ENCODE measurements at regions not wholly inside any gene's neighbourhood (a gene's known extent, or its start where the extent isn't known, plus 50 kb on each side); places are given as distances from the start of the nearest gene placed in this dataset.

GRCh38 chr3:117887901-117888300 lies 1146.7 kb downstream of the IGSF11 start:
- CTCF ChIA-PET, result no interaction called here
- TF ChIP-seq, protein P1, sequence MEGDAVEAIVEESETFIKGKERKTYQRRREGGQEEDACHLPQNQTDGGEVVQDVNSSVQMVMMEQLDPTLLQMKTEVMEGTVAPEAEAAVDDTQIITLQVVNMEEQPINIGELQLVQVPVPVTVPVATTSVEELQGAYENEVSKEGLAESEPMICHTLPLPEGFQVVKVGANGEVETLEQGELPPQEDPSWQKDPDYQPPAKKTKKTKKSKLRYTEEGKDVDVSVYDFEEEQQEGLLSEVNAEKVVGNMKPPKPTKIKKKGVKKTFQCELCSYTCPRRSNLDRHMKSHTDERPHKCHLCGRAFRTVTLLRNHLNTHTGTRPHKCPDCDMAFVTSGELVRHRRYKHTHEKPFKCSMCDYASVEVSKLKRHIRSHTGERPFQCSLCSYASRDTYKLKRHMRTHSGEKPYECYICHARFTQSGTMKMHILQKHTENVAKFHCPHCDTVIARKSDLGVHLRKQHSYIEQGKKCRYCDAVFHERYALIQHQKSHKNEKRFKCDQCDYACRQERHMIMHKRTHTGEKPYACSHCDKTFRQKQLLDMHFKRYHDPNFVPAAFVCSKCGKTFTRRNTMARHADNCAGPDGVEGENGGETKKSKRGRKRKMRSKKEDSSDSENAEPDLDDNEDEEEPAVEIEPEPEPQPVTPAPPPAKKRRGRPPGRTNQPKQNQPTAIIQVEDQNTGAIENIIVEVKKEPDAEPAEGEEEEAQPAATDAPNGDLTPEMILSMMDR (conservative IDR thresholded peaks at IDR 0.05), result no peak
- TF ChIP-seq EZH2 (IDR thresholded peaks at IDR 0.05; ENCODE audit: low read depth), result no peak
- Histone ChIP-seq H3F3A (ENCODE audit: insufficient read depth, low read depth) (no peaks in the 10 kb centered on the region), H3K4me2 (no peak overlapping the region), H3K9me3 (ENCODE audit: insufficient read depth, low read depth) (no peaks in the 10 kb centered on the region), H4K20me1 (ENCODE audit: insufficient read depth) (no peaks in the 10 kb centered on the region), H3K79me2 (ENCODE audit: low read depth) (no peaks in the 10 kb centered on the region), H3K27me3 (ENCODE audit: insufficient read depth, low read depth) (no peaks in the 10 kb centered on the region), H3K27ac (no peak overlapping the region), H3K36me3 (ENCODE audit: low read depth) (no peaks in the 10 kb centered on the region), H3K9me2 (ENCODE audit: insufficient read depth) (no peaks in the 10 kb centered on the region), H3K4me3 (no peak overlapping the region), H2AFZ (no peak overlapping the region), H3K4me1 (replicated peaks; ENCODE audit: insufficient read depth) (no peaks in the 10 kb centered on the region)
- intact Hi-C loops (cut with micrococcal nuclease; ENCODE audit: unreplicated experiment), result no loop called here
- DNase-seq, result no peak
- no TSS peak for BruUV-seq (replicated peaks)
- POLR2A ChIA-PET (ENCODE audit: unreplicated experiment), result no interaction called here

- Histone ChIP-seq H2AFZ (no peak overlapping the region), H3K27ac (no peak overlapping the region), H3K9me2 (ENCODE audit: insufficient read depth) (no peaks in the 10 kb centered on the region), H3F3A (ENCODE audit: insufficient read depth, low read depth) (no peaks in the 10 kb centered on the region), H3K36me3 (ENCODE audit: low read depth) (no peaks in the 10 kb centered on the region), H3K4me1 (replicated peaks; ENCODE audit: insufficient read depth) (no peaks in the 10 kb centered on the region), H3K4me3 (no peak overlapping the region), H3K4me2 (no peak overlapping the region), H3K79me2 (ENCODE audit: low read depth) (no peaks in the 10 kb centered on the region), H3K9me3 (ENCODE audit: insufficient read depth, low read depth) (no peaks in the 10 kb centered on the region), H3K27me3 (ENCODE audit: insufficient read depth, low read depth) (no peaks in the 10 kb centered on the region), H4K20me1 (ENCODE audit: insufficient read depth) (no peaks in the 10 kb centered on the region)
- BruUV-seq (replicated peaks), result no TSS peak
- ChIA-PET CTCF (no interaction called here), POLR2A (ENCODE audit: unreplicated experiment) (no interaction called here)
- TF ChIP-seq, protein P1 (conservative IDR thresholded peaks at IDR 0.05), result no peak
- no peak for TF ChIP-seq EZH2 (IDR thresholded peaks at IDR 0.05; ENCODE audit: low read depth)
- intact Hi-C loops (cut with micrococcal nuclease; ENCODE audit: unreplicated experiment), result no loop called here
- DNase-seq, result no peak
Measured at GRCh38 chr3:117892431-117892841, 1142.2 kb downstream of the IGSF11 start.

- Histone ChIP-seq H3F3A (ENCODE audit: insufficient read depth, low read depth) (no peaks in the 10 kb centered on the region), H3K79me2 (ENCODE audit: low read depth) (no peaks in the 10 kb centered on the region), H3K36me3 (ENCODE audit: low read depth) (no peaks in the 10 kb centered on the region), H3K9me2 (ENCODE audit: insufficient read depth) (no peaks in the 10 kb centered on the region), H3K27me3 (ENCODE audit: insufficient read depth, low read depth) (no peaks in the 10 kb centered on the region), H3K4me1 (replicated peaks; ENCODE audit: insufficient read depth) (no peaks in the 10 kb centered on the region), H3K4me3 (no peak overlapping the region), H2AFZ (no peak overlapping the region), H3K27ac (no peak overlapping the region), H4K20me1 (ENCODE audit: insufficient read depth) (no peaks in the 10 kb centered on the region), H3K9me3 (ENCODE audit: insufficient read depth, low read depth) (no peaks in the 10 kb centered on the region), H3K4me2 (no peak overlapping the region)
- POLR2A ChIA-PET (ENCODE audit: unreplicated experiment), result no interaction called here
- intact Hi-C loops (cut with micrococcal nuclease; ENCODE audit: unreplicated experiment), result no loop called here
- DNase-seq, result no peak
- TF ChIP-seq EZH2 (IDR thresholded peaks at IDR 0.05; ENCODE audit: low read depth), result no peak
- CTCF ChIA-PET, result no interaction called here
- no TSS peak for BruUV-seq (replicated peaks)
Measured at GRCh38 chr3:117893001-117893400, 1141.6 kb downstream of the IGSF11 start.

DNA sequence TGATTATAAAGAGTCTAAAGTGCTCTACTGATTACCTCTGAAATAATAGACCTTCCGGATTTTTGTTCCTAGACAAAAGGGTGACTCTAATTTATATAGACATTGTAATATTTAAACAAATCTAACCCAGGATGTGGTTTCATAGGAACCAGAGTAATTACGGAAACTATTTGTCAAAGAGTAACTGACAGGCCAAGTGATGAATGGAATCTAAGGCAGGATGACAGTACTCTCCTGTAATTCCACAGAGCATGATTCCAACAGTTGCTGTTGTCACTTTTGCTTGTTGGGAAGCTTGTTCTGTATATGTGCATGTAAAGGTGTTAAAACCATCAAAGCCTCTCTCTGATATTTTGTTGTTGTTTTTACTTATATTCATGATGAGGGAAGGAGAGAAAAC lies 1141.0 kb downstream of the IGSF11 start:
- no TSS peak for BruUV-seq (replicated peaks)
- ChIA-PET CTCF (no interaction called here), POLR2A (ENCODE audit: unreplicated experiment) (no interaction called here)
- no peaks in the 10 kb centered on the region for H3F3A ChIP-seq (ENCODE audit: insufficient read depth, low read depth)
- no peak for DNase-seq
- H3K4me3 ChIP-seq, result no peak overlapping the region
- intact Hi-C loops (cut with micrococcal nuclease; ENCODE audit: unreplicated experiment), result no loop called here
- H4K20me1 ChIP-seq (ENCODE audit: insufficient read depth), result no peaks in the 10 kb centered on the region
- H3K9me3 ChIP-seq (ENCODE audit: insufficient read depth, low read depth), result no peaks in the 10 kb centered on the region
- H2AFZ ChIP-seq, result no peak overlapping the region
- H3K27ac ChIP-seq, result no peak overlapping the region
- no peak for TF ChIP-seq EZH2 (IDR thresholded peaks at IDR 0.05; ENCODE audit: low read depth)
- TF ChIP-seq, protein P1 (conservative IDR thresholded peaks at IDR 0.05), result no peak
- no peaks in the 10 kb centered on the region for H3K79me2 ChIP-seq (ENCODE audit: low read depth)
- no peaks in the 10 kb centered on the region for H3K36me3 ChIP-seq (ENCODE audit: low read depth)
- H3K4me1 ChIP-seq (replicated peaks; ENCODE audit: insufficient read depth), result no peaks in the 10 kb centered on the region
- no peaks in the 10 kb centered on the region for H3K9me2 ChIP-seq (ENCODE audit: insufficient read depth)
- no peaks in the 10 kb centered on the region for H3K27me3 ChIP-seq (ENCODE audit: insufficient read depth, low read depth)
- H3K4me2 ChIP-seq, result no peak overlapping the region

All from PC-9 (cell line).